ENCODE measurements at regions not wholly inside any gene's neighbourhood (a gene's known extent, or its start where the extent isn't known, plus 50 kb on each side); places are given as distances from the start of the nearest gene placed in this dataset.

- no peak for DNase-seq (ENCODE audit: low read depth)
Observed at GRCh38 chr2:120401275-120402066, 55.5 kb downstream of the INHBB start.

DNA sequence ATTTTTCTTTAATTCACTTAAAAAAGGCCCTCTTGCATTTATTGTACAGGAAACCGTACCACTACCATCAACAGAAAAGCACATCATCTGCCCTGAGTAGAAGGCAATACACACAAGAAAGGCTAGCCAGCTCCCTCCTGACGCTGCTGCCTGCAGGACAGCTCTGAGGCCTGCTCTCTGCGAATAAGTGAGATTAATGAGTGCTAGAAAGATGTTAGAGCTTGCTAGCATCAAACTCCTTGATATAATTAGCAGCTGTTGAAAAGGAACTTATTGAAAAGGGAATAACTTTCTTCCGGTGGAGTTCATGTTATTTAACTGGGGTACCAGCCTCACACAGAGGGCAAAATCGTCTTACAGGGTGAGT is 56.1 kb downstream of the INHBB start:
- no peak for DNase-seq (ENCODE audit: low read depth)

DNA sequence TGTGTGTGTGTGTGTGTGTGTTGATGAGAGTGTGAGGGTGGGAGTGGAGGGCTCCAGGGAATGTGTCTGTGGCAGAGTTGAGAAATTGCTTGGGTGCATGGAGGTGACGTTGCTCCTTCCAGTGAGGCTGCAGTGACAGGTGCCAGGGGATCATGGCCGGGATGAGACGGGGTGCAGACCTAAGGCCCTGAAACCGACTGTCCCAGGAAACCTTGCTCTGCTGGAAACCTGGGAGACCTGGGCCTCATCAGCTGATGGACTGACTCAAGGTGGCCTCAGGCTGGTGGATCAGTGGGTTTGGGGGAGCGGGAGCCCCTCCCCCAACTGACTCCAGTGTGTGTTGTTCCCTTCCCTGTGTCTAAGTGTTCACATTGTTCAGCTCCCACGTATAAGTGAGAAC is 56.6 kb downstream of the INHBB start:
- DNase-seq (ENCODE audit: low read depth) = no peak

GRCh38 chr2:120403261-120403660 is 57.3 kb downstream of the INHBB start:
- DNase-seq (ENCODE audit: low read depth) = no peak

GRCh38 chr2:120403676-120404075 is 57.7 kb downstream of the INHBB start:
- DNase-seq (ENCODE audit: low read depth) = no peak

DNA sequence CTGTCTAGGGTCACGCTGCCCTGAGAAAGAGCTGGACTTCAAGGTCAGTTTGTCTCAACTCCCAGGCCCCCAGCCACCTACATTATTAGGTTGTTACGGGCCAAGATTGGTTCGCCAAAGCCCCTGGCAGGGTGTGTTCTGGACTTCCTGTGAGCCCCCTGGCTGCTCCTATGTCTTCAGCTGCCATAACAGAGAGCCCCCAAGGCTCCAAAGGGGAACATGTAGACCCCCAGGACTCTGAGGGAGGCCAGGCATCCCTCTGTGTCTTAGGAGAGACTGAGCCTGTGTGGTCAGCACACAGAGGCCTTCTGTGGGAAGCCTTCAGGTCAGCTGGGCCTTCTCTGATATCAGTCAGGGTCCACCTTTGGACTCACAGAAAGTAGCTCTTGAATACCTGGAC is 58.3 kb downstream of the INHBB start:
- DNase-seq (ENCODE audit: low read depth) = no peak

- no peak for DNase-seq (ENCODE audit: low read depth)
Observed at GRCh38 chr2:120404941-120405758, 59.2 kb downstream of the INHBB start.

- no peak for DNase-seq (ENCODE audit: low read depth)
Observed at GRCh38 chr2:120405759-120406099, 59.8 kb downstream of the INHBB start.

DNA sequence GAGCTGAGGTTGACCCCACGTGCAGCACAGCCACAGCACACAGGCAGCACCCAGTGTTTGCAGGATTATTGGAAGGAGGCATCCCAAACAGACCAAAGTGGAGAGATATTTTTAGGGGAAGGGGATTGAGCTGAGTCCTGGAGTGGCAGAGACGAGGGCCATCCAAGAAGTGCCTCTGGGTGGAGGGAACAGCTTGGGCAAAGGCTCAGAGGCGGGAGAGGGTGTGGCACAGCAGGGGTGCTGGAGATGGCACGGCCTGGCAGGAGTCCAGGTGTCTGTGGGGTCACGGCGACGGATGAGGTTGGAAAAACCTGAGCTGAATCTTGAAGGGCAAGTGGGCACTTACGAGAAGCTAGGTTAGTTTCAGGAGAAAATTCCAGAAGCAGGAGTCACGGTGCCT is 60.6 kb downstream of the INHBB start:
- DNase-seq (ENCODE audit: low read depth) = no peak

DNA sequence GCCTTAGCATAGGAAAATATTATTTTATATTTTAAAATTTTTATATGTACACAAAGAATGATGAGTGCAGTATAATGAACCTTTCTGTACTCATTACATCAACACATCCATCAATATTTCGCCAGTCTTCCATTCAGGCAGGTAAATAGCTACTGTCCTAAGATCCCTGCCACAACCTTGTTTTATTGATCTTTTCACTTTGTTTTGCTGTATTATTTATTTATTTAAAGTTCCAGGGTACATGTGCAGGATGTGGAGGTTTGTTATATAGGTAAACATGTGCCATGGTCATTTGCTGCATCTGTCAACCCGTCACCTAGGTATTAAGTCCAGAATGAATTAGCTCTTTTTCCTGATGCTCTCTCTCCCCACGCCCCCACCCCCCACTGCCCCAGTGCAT is 64.6 kb downstream of the INHBB start:
- no peak for DNase-seq (ENCODE audit: low read depth)

DNA sequence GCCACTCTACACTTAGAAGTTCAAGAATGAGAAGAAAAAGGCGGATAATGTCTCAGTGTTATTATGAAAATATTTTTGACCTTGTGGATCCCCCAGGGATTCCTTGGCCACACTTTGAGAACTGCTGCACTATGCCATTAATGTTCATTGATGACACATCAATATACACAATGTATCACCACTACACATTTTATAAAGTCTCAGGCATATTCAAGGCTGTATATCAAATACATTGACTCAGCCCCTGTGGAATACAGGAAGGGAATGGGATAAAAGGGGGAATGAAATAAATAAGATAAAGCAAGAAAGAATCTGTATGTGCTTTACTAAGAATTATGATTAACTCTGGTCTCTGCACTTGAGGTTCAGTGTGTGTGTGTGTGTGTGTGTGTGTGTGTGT is 69.1 kb downstream of the INHBB start:
- DNase-seq (ENCODE audit: low read depth) = no peak

DNA sequence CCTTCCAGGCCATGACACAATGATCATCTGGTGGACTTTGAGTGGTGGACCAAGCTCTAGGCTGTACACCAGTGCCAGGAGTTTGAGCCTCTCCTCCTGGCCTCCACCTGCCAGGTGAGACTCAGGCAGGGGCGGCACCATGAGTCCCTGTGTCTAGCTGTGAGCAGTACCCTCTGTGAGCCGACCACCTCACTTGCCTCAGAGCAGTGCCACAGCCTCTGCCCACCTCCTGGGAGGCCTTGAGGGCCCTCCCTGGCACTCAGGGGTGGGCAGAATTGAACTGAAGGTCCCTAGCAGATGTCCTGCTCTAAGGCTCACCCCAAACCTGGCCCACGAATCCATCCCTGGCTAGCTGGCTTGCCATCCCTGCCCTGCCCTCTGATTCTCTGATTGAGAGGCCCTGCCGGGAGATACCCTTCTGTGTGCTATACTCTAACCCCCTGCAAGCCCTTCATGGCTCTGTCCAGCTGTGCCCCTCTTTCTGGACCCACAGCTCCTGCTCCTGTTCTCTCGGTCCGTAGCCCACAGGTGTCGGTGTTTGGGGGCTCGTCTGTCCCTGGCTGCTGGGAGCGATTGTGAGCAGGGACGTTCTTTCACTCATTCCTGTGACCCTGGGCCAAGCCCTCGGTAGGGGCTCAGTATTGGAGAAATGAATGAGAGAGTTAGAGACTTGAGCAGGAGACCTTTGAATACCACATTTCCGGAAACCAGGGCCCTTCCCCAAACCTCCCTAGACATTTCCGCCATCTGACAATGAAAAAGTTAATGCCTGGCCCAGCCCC is 70.0 kb downstream of the INHBB start:
- DNase-seq (ENCODE audit: low read depth) = no peak

GRCh38 chr2:120418174-120418787 is 72.3 kb downstream of the INHBB start:
- DNase-seq (ENCODE audit: low read depth) = no peak

GRCh38 chr2:120419073-120419472 is 73.1 kb downstream of the INHBB start:
- no peak for DNase-seq (ENCODE audit: low read depth)

DNA sequence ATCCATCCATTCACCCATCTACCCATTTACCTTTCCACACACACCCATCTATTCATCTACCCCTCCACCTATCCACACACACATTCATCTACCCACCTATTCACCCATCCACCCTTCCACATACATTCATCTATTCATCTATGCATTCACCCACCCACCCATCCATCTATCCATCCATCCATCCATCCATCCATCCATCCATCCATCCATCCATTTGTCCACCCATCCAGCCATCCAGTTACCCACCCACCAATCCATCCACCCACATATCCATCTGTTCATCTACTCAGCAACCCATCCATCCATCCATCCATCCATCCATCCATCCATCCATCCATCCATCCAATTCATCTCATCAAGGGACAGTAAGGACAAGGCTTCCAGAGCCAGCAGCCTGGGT is 74.0 kb downstream of the INHBB start:
- no peak for DNase-seq (ENCODE audit: low read depth)

DNA sequence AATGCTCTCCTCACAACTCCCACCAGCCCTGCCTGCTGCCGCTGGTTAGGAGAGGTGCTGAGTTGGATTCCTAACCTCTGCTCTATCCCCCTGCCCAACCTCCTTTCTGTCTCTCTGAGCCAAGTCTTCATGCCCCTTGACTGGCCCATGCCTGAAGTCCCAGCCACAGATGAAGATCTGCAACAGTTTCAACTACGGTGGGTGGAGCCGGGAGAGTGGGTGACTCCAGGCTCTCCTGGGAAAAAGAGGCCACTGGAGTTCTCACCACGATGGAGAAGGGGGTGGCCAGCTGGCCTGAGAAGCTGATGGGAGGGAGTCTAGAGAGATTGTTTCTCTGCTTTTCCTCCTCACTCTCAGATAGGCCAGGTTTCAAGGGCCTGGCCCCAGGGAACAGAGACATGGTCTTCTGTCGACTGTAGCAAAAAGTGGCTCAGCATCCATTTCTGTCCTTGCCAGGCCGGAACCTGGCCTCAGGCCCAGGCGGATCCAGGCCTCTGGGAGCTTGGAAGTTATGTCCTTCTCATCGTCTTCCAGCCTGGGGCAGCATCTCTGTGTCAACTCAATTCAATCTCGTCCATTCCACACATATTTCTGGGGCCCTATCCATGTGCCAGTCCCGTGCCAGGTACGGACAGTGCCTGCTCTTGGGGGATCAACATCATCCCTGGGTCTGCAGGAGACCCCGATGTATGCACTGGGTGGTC is 75.3 kb downstream of the INHBB start:
- no peak for DNase-seq (ENCODE audit: low read depth)

DNA sequence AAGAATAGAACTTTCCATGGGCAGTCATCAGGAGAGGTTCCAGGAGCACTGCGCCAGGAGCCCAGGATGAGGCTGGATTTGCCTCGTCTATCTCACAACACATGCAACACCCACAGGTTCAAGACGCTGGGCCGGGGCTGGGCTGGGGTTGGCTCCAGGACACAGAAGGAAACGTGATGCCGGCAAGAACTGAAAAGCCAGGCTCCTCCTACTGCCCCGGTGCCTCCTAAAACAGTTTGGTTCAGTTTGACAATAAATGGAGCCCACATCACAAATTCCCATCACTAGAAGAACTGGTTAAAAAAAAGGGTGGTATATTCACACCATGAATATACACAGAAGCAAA is 75.9 kb downstream of the INHBB start:
- DNase-seq (ENCODE audit: low read depth) = no peak

- DNase-seq (ENCODE audit: low read depth) = no peak
Observed at GRCh38 chr2:120422465-120423160, 76.7 kb downstream of the INHBB start.

- no peak for DNase-seq (ENCODE audit: low read depth)
Observed at GRCh38 chr2:120423167-120423943, 77.4 kb downstream of the INHBB start.

- DNase-seq (ENCODE audit: low read depth) = no peak
Observed at GRCh38 chr2:120424274-120424796, 78.4 kb downstream of the INHBB start.

Measured in stimulated activated CD8-positive, alpha-beta memory T cell treated with anti-CD3 and anti-CD28 coated beads, Interleukin-7, amount 100 ng/mL, for 24 hours (primary cell).